ENCODE measurements at regions not wholly inside any gene's neighbourhood (a gene's known extent, or its start where the extent isn't known, plus 50 kb on each side); places are given as distances from the start of the nearest gene placed in this dataset.

- TF ChIP-seq ZBTB33 (IDR thresholded peaks at IDR 0.05) (no peak), CTCF (IDR thresholded peaks at IDR 0.05; ENCODE audit: low read depth, low read length, missing input control) (no peak), GABPA (IDR thresholded peaks at IDR 0.05 in 1 of 2, conservative IDR thresholded peaks at IDR 0.05 in 1 of 2) (no peak), FOXA1 (IDR thresholded peaks at IDR 0.05) (no peak), YY1 (IDR thresholded peaks at IDR 0.05) (no peak), REST (IDR thresholded peaks at IDR 0.05) (no peak), TAF1 (conservative IDR thresholded peaks at IDR 0.05) (no peak), MAX (IDR thresholded peaks at IDR 0.05) (no peak), RXRA (IDR thresholded peaks at IDR 0.05) (no peak), ATF3 (IDR thresholded peaks at IDR 0.05) (no peak)
Observed at GRCh38 chr3:178341636-178342035, 194.6 kb upstream of the KCNMB2 start.
